HG02884 (cell line): ENCODE measurements at regions not wholly inside any gene's neighbourhood (a gene's known extent, or its start where the extent isn't known, plus 50 kb on each side); places are given as distances from the start of the nearest gene placed in this dataset.
A peak's percentile ranks its signal among the peaks of the same experiment; 100 is the strongest.
"Not testable (repeated sequence)": the region's sequence is repeated elsewhere in the genome, so short reads cannot be mapped to it uniquely, and the experiment has no call there.

ENCODE experiments used
- ATAC-seq: cut with Tn5 transposase; IDR thresholded peaks from one replicate; pipeline ENCODE4 v1.9.1; 2021; ENCODE audit warnings: mild to moderate bottlenecking, moderate library complexity; ENCODE audit not compliant: unreplicated experiment

DNA sequence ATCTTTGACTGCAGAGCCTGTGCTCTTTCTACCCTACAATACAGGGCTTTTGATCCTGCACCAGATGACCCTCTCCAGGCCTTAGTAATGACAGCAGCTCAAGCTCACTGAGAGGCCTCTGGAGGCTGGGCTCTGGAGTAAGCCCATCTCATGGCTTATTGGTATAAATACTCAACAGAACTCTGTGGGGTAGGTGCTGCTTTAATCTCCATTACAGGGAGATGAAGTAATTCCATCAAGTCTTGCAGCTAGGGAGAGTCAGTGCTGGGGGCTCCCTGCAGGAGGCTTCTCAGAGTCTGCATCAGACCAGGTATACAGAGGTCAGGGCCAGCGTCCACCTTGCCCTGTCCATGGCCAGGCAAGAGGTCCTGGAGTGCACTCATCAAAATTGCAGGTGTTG is 89.2 kb upstream of the SLC6A11 start:
- ATAC-seq = no peak

DNA sequence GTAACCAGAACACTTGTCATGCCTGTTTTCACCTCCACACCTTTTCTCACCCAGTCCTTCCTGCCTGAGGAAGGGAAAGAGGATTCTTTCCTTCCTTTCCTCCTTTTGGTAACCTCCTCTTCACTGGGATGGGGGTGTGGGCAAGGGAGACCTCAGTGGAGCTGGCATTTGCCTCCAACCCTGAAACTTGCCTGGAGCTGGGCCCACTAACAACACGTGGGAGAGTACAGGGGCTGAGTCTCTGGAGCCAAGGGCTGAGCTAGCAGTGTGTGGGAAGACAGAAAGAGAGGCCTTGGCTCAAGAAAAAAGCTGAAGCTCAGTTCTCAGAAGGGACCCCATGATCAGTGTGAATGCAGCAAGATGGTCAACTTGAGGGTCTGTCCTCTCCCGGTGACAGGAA is 86.6 kb upstream of the SLC6A11 start:
- ATAC-seq = no peak

DNA sequence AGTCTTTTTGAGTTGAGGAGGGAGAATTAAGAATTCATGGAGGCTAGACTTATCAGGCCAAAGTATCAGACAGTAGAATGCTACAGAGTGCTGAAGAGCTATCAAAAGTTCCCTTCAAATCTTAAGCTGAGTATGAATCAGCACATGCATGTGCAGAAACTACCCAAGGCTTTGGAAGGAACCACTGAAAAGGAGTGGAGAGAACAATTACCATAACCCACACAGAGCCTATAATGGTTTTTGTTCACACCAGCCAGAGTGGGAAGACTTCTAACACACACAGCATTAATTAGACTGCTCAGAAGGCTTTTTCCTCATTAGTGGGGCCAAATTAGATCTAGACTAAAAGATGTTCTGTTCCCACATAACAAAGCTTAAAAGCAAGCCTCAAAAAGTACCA is 83.7 kb upstream of the SLC6A11 start:
- ATAC-seq = no peak

DNA sequence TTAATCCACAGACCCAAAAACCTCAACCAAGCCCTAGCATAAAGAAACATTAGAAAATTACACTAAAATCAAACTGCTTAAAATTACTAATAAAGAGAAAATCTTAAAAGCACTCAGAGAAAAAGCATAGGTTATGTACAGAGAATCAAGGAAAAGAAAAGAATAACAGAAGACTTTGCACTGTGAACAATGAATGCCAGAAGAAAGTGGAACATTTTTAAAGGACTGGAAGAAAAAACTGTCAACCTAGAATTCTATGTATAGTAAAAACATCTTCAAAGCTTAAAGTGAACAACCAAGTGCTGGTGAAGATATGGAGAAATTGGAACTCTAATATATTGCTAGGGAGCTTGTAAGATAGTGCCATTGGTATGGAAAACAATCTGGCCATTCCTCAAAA is 82.7 kb upstream of the SLC6A11 start:
- ATAC-seq = no peak

DNA sequence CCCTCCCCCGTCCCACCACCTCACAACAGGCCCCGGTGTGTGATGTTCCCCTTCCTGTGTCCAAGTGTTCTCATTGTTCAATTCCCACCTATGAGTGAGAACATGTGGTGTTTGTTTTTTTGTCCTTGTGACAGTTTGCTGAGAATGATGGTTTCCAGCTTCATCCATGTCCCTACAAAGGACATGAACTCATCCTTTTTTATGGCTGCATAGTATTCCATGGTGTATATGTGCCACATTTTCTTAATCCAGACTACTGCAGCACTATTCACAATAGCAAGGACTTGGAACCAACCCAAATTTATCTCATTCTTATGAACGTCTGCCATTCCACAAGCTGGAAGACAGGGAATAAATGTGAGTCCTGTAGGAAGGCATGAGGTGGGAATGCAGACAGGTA is 79.6 kb upstream of the SLC6A11 start:
- not testable (repeated sequence) for ATAC-seq

DNA sequence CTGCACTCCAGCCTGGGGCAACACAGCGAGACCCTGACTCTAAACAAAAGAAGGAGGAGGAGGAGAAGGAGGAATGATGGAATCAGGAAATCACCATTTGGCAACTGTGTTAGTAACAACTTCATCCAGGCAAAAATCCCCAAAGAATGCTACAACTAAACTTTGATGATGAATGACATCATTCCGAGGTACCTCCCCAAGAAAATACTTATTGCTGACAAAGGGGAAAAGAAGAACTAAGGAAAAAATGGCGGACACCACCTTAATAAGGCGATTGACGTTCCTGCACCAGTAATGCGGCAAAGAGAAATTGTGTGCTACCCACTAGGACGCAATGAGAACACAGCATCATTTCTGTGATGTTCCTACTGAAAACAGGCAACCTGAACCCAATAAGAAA is 78.2 kb upstream of the SLC6A11 start:
- ATAC-seq = no peak

DNA sequence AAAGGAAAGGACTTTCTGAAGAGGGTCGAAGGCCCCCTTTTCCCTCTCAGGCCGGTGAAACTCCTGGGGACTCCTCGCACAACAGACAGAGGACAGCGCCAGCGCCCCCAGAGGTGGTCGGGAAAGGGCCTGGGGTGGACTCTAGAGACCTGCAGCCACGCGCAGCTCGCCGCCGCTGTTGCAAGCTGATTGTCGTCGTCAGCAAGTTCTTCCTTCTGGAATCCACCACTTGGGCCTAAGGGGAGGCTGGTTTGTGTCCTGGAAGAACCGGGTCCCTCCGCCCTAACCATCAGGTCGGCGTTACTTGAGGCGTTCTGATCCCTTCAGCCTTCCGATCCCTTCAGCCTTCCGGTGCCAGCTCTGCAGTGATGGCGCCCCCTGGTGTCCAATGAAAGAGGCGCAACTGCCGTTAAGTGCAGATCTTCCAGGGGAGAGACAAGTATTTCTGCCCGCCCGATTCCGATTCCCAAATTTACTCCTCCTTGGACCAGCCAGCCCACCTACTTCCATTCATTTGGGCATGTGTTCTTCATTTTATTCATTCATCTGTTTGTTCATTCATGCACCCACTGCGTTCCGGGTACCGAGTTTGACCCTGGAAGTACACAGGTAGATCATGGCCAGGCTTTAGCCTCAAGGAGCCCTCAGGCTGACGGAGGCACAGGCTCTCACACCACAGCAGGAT is 77.2 kb upstream of the SLC6A11 start:
- no peak for ATAC-seq

DNA sequence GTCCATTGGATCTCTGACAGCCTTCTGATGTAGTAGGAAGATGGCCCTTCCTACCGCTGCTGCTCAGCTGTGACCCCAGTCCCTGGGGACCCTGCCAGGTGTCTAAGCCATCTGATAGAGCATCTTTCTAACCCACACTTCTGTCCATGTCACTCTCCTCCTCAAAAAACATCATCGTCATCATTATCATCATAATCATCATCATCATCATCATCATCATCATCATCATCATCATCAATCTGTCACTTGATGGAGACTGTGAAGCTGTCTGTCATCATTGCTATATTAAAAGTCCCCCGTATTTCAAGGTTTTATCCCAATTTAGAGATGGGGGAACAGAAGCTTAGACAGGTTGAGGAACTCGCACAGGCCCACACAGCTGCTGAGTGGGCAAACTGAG is 75.1 kb upstream of the SLC6A11 start:
- no peak for ATAC-seq

DNA sequence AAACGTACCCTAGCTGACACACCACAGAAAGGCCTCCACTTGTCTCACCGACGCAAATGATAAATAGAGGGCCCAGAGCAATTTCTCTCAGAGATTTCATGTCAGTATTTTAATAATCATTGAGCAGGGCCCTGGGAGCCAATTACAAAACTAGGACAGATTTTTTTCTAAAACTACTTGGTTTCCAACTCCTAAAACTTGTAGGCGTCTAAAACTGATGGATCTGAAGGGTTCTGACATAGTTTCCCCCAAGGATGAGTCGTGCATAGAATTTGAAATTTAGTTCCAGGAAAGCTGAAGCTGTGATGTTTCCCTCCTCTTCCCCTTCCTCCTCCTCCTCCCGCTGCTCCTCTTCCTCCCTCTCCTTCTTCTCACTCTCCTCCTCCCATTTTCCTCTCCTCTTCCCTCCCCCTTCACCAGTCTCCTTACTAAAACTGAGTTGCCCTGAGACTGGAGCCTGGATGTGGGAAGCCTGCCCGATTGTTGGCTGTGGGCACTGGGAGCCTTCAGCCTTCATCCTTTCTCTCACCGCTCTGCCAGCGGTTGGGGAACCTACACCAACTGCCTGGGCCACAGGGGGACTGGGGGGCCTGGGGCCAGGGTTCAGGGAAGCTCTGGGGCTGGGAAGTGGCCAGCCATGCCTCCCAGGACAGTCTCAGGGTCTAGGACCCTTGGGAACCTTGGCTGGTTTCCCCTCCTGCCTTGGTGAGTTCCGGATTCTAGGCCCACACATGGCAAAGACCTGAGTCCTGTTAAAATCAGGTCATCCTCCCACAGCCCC is 73.9 kb upstream of the SLC6A11 start:
- ATAC-seq = no peak

DNA sequence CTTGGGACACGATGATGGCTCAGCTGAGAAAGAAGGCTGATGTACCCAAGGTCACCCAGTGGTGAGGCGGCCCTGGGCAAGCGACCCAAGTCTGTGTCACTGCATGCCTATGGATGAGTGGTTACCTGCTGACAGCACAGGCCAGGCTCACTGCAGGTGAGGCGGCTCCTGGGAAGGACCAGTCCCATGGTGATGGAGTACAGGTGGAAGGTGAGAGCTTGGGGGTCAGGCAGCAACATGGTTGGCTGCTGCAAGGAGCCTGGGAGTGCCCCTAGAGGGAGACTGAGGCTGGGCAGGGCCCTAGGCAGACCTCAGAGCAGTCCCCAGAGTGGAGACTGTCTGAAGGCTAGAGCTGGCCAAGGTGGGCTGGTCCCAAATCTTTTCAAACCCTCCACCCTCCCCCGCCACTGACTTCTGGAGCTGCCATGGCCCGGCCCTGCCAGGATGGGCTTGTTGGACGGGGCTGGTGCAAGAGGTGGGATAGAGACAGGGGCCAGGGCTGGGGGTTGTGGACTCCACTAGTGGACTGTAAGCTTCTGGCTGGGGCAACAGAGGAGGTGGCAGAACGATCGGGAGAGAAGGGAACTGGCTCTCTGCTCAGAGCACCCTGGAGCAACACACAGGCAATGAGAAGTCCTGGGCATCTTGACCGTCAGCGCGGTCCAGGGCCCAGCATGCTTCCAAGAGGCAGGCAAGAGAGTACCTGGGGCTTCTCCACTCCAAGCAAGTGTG is 72.5 kb upstream of the SLC6A11 start:
- no peak for ATAC-seq

DNA sequence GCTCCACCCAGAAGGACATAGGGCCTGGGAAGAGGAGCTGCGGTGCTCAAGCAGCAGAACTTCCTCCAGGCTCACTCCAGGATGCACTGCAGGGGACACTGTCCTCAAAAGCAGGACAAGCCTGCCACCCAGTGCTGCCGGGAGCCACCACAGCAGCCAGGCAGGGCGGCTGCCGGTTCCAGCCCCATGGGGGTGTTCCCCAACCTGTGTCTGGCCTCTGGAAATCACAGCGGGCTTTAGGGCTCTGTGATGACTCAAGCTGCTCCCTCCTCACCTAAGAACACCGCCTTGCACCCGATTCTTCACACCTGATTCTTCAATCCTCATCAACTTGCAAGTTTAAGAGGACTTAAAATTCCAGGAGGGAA is 71.9 kb upstream of the SLC6A11 start:
- ATAC-seq = no peak

DNA sequence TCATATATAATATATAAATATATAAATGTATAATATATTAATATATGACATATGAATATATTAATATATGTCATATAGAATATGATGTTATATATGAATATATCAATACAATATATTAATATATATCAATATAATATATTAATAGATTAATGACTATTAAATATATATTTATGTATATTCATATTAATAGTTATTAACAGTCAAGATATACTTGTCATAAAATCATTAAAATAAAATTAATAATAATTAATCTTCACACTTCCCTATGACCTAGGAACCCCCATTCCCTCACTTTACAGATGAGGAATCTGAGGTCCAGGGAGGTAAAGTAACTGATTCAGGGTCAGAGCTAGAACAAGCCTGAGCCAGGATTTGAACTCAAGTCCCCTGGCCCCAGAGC is 70.6 kb upstream of the SLC6A11 start:
- no peak for ATAC-seq

DNA sequence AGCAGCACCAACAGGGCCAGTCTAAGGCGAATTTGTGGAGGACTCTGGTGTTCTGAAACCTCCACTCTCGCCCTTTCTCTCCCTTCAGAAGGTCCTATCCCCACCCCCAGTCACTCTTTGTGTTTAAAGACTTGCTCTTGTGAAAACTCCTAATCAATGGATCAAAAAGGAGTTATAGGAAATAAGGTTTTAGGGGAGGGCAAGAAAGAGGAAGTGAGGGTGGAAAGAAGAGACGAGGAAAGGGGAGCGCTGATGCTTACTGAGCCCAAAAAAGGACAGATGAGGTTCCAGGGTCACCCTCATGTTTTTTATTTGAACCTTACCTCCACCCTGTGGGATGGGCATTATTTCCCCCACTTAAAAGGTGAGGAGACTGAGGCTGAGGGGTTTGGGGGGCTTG is 70.0 kb upstream of the SLC6A11 start:
- no peak for ATAC-seq

DNA sequence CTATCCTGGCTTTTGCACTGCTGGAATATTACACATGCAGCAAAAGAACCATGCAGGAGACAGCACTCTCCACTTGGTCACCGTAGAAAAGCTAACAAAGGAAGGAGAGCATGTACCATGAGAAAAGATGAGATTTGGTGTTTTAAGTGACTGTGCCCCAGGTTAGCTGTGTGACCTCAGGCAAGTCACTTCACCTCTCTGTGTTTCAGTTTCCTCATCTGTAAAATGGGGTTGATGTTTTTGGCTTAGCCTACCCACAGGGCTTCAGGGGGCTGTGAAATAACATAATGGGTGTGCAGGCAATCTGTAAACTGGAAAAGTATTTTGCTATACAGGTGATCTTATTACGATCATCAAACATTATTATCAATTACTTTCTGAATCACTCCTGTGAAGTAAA is 69.3 kb upstream of the SLC6A11 start:
- no peak for ATAC-seq

DNA sequence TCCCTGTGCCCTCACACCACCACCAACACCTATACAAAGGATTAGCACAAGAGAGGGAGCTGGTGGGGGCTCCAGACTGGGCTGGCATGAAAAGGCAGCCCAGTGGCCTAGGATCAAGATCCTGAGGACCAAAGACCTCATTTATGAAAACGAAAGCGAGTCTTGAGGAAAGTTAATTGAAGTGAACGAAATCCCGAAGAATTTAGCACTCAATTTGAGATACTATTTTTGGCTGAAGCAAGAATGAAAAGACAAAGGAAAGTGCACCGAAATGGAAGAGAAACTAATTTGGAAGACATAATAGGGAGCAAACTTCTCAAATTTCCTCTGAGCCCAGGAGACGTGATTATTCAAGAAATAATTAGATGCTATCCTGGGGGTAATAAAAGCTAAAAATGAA is 68.7 kb upstream of the SLC6A11 start:
- ATAC-seq = no peak

DNA sequence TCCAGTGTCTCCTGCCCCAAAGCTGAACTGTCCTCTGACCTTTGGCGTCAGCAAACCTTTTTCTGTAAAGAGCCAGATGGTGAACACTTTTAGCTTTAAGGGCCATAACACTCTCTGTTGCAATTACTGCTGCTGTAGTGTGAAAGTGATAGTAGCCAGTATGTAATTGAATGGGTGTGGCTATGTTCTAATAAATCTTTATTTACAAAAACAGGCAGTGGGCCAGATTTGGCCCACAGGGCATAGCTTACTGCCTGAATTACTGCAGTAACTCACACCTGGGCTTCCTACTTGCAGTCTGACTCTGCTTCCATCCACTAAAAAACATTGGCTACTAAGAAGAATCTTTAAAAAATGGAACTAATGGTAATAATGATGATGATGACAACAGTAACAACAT is 68.0 kb upstream of the SLC6A11 start:
- ATAC-seq = no peak

DNA sequence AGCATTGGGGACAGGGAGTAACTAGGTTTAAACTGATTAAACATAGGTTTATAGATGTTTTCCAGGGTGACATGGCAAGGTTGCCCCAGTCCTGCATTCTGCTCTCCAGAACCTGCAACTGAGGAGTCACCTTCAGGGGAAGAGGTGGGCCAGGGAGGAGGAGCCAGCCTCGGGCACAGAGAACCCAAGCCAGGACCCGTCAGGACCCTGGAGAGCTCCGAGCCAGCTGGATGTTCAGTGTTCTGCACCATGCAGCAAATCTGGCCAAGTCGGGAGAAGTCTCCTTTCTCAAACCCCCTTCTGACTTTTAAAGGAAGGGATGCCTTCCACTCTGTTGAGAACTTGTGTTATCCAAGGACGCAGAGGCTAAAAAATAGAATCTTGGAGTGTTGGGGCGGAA is 62.1 kb upstream of the SLC6A11 start:
- ATAC-seq = no peak

DNA sequence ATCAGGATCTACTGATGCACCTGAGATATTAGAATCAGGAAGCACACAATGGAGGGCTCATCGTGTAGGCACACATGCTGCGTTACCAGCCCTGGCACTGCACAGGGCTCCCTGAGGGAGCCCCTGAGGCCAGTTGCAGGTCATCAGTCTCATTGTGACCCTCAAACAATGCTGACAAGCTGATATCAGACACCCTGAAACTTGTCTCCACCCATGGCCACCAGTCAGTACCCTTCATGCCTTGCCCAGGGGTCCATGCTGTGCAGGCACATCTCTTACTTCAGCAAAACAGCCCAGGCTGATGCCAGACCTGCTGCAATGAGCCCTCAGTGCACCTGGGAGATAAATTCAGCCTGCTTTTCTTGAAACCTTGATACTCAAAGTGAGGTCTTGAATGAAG is 59.5 kb upstream of the SLC6A11 start:
- ATAC-seq = no peak

DNA sequence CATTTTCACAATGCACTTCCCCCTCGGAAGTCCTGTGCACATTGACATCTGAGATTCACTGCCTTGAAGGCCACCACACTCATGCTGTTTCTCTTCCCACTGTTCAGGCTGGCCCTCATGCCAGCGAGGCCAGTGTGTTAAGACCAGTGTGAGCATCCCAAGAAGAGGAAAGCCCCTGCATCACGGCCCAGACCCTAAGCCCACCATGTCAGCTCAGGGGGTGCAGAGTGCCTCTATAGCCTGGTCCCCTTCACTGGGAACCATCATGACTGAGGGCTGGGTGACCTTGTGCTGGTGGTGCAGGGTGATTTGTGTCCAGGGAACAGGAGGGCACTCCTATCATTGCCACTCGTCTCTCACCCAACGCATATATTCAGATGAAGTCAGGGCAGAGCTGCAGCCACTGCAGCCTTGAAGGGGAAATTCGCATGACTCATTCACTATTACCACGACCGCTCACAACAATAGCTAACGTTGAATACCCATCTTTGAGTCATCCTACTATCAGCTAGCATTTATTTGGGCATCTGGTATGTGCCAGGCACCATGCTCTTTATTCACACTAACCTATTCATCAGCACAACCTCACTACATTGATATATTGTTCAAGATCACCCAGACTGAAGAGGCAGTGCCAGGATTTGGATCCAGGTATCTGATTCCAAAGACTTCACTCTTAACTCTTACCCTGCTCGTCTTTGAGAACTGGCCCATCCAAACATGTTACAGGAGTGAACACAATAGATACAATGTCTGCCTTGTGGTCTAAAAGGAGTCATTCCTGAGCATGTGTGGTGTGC is 58.8 kb upstream of the SLC6A11 start:
- ATAC-seq = no peak

DNA sequence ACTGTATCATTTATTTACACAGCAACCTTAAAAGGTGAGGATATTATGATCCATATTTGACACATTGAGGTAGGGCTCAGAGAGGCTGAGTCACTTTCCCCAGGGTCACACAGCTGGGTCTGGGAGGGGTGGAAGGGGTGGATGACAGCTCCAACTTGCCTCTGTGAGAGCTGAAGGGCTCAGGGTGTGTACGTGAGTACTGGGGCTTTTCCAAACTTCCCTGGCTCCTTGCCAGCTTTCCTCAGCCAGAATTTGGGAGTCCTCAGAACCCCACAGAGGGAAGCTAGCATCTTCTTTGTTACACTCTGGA is 58.3 kb upstream of the SLC6A11 start:
- ATAC-seq = no peak

DNA sequence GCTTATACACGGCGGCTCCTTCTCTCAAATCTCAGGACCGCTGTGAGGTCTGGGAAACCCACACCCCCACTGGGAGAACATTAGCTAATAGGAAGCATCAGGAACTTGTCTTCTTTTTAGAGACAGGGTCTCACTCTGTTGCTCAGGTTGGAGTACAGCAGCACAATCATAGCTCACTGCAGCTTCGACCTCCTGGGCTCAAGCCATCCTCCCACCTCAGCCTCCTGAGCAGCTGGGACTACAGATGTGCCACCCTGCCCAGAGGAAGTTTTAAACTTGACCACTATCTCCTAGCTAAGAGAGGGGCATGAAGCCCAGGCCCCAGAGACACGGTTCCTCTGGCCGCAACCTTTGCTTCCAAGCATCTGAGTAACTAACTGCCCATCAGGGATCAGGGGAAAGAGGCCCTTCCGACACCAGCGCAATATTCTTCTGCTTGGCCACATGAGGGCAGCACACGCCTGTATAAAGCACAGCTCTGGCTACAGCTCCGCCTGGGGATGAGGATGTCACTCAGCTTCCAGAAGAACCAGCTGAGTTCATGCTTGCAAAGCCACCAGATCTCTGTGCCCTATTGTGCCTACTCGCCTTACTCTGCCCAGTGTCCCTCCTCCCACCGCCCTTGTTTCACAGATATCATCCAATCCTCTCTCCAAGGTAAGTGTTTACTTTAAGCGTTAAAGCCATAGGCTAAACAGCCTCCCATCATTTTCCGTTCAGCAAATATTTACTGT is 57.6 kb upstream of the SLC6A11 start:
- ATAC-seq = peak; percentile 65
